NCI-H1930 (cell line): ENCODE measurements at regions not wholly inside any gene's neighbourhood (a gene's known extent, or its start where the extent isn't known, plus 50 kb on each side); places are given as distances from the start of the nearest gene placed in this dataset.

Experiments
- DNase-seq, 2 experiments: peaks; one replicate each; lab custom pipeline; 2025; lab: John Stamatoyannopoulos, UW

DNA sequence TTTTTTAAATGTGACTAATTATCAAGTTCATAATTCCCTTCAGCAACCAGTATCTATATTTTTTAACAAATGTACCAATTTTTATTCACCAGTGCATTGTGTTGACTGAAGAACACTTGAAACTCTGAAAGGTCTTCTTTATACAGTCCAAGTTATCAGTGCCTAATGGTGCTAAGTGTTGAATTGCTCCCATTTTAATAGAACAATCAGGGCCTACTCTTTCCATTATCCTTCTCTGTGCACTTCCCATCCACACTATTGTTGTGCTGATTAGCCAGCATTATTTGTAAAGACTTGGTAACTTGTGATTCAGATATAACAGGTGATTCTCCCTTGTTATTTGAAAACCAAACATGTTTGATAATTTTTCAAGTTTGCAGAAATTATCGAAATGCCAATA is 1209.7 kb upstream of the MAP3K7 start:
- peak; percentile 26 to 34 for DNase-seq

DNA sequence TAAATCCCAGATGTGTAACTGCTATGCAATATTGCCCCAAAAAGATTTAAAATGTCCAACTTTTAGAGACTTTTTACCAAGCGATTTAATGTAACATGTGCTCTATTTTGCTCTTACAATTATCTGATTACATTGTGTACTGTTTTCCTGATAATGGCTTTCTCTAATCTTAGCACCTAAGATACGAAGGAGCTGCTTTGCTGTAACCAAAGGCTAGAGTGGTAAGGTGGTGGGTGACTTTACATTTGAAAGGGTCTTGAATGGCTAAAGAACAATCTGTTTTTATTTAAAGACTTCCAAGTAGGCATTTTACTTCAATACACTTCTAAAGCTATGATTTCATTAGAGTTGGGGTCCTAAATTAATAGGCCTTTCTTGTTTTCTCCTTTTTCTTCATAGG is 1201.6 kb upstream of the MAP3K7 start:
- DNase-seq = no peak

DNA sequence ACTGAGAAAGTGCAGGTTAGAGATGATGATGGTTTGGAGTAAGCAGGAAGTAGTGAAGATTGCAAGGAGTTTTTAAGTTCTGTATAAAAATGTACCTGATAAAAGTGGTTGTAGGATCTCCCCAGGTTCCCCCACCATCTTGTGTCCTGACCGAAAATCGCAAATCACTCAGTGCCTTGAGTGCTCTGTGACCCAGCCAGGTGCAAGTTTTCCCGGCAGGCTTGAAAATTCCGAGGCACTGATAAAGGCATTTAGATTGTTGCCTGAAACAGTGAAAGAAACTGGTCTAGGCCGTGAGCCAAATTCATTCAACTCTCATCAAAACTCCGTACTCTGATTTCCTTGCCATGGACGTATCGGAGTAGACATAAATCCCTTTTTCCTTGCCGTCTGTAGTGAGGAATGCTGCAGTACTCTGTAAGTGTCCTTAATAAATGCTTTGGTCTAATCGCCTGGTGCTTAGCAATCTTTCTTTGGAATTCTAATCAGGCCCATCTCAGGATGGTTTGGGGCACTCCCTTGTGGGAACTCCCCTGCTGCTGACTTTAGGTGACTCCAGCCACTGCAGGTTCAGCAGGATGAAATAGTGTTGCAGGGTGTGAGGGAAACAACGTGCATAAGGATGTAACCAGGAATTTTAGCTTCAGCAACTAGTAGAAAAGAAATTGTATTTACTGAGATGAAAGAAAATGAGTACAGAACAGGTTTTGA is 1199.8 kb upstream of the MAP3K7 start:
- no peak for DNase-seq

DNA sequence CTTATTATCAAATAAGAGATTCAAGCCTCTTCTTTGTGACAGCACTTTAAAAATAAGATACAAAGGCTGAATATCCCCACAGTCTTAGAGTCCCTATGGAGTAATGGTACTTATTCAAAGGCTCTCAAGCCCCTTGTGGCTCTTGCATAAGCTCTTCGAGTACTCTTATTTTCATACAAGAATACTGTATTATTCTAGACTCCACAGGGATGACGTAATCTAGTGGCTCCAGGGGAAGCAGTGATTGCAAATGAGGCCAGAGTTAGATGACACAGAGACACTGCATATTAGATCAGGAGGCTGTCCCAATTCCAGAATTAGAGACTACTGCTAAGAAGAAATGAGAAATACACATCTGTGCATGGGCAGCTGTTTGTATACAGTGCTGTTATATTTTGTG is 1195.9 kb upstream of the MAP3K7 start:
- DNase-seq = no peak

DNA sequence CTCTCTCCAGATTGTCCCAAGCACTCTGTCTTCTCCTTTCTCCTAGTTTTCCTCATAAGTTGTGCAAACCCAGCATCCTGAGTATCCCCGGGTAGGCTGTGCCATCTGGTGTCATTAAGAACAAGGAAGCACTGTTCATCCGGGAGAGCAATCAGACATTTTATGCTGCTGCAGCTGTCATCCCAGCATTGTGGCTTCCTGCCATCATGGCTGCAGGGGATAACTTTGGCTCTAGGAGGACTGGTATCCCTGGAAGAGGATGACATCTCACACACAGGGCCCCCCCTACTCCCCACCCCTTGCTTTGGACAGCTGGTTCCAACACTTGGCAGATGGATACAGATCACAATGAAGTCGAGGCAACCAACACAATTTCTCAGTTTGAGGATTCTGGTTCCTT is 1195.1 kb upstream of the MAP3K7 start:
- no peak for DNase-seq

DNA sequence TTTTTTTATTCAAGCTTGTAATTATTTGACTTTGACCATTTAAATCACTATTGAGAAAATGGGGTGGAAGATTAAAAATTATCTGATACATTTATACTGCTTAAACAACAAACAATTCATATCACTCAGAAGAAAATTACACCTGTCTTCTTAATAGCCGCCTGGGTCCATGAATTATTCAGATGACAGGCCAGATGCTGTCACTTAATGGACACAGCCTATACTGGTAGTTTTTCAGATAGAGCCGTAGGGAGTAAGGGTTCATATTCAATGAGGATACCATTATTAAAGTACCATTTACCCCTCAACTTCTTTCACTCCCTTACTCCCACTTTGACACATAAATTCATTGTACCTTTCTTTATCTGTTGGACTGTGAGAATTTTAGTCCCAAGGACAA is 1193.4 kb upstream of the MAP3K7 start:
- DNase-seq = no peak

DNA sequence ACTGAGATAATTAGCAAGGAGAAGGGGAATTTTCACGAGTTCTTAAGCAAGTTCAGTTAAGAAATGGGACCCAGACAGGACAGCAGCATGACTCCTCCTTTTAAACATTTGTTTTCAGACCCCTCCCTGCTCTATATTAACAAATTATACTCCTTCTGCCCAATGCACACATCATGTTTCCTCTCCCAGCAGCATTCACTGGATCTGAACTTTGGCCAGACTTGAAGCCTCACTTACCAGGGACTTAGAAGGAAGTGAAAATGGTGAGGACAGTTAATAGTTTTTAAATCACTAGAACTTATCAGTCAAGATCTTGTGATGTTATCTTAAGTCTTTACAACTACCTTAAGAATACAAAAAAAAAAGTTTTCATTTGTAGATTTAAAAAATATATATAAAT is 1174.7 kb upstream of the MAP3K7 start:
- no peak for DNase-seq

DNA sequence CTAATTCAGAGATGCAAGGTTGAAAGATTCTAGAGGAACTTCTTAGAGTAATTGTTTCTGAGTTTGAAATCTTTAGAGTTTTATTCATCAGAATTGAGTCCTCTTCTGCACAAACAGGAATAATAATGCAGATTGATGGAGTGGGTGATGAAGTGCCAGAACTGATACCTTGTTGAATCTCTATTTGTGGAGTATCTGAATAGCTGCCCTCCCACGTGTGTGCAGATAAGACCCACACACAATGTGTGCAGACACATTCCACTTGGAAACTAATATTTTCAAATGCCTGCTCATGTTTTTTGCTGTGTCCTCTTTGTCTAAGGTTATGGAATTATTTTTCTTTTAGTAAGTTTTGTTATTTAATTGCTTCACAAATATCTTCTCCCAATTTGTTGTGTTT is 1167.8 kb upstream of the MAP3K7 start:
- DNase-seq = no peak

DNA sequence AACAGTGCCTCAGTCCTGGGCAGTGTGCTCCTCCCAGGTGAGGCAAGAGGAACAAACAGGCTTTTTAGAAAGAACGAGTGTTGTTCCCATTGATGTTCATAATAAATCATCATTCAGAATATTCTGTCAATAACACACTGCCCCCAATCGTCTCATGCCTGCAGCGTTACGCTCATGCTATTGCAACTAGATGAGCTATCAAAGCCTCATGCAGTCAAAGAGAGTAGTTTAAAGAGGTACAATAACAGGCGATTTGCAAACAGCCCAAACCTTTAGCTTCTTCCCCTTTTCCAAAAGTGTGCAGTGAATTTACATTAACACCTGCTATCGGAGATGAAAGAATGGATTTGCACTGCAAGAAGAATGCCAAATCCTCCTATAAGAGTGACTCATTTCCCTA is 1164.7 kb upstream of the MAP3K7 start:
- DNase-seq = peak; percentile 17 to 42

DNA sequence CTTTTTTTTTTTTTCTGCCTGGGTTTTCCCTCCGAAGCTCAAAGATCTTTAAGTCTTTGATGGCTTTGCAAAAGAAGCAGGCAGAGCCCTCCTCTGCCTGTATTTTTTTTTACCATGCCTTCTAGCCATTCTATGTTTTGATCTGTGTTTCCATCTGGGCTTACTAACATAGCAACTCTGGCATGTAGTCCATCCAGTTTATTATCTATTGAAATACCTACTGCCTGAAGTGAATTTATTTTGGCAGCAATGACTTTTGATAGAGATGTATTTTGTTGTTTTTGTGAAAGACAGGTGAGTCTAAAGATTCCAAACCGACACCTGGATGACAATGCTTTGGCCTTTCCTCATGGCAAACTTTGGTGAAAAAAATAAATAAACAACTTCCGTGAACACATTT is 1157.7 kb upstream of the MAP3K7 start:
- DNase-seq = no peak

DNA sequence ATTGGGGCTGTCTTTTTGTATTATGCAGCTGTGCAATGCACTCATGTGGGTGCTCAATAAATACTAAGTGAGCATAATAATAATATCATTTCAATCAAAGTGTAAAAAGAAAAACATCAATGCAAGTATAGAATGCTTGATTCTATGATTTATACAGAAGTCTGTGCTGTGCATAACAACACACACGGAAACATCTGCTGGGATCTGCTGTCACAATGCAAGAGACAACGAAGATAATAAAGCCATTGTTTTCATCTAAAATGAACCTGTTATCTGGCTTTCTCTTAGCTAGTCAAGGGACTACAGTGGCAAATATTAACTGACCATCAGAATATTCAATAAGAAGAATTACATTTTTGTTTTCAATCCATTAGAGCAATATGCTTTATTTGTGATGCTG is 1156.9 kb upstream of the MAP3K7 start:
- DNase-seq = peak in 1 of 2 experiments; percentile 9

DNA sequence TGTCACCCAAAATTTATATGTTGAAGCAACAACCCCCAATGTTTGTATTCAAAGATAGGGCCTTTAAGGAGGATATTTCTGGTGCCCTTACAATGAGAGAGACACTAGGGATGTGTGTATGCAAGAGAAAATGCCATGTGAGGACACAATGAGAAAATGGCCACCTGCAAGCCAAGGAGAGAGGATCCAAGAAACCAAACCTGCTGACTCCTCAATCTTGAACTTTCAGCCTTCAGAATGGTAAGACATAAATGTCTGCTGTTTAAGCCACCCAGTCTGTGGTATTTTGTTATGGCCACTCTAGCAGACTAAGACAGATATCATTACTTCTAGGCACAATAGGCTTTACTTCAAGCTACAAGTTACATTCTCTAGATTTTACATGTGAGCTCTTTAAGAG is 1145.1 kb upstream of the MAP3K7 start:
- DNase-seq = no peak

DNA sequence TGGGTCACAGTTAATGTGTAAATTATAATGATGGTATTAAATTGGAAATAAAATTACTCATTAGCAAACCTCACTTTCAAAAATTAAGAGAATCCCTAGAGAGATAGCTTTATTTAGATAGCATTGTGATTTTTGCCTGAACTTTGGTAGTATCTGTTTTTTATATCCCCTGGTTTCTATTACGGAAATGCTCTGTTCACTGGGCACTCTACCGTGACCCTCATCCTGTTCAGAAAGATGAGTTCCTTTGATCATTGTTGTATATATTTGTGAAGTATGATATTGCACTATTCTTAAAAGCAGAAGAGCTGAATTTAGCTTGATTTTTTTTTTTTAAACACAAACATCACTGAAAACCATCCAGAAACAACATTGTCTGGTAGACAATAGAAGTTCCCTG is 1143.8 kb upstream of the MAP3K7 start:
- no peak for DNase-seq

DNA sequence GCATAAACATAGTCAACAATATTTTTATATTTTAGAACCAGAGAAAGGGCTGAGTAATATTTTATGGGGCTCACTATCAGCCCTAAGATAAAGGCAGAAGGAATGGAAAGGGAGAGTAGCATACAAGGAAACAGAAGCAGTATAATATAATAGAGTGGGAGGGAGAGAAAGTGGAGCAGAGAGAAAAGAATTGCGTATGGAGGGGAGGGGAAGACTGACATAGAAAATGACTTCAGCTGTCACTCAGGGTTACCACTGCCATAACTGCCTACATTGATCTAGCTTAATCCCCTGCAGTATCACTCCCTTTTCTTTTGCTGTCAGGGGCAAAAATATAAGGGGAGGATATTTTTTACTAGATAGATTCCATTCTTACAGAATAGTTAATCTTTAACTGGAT is 1133.5 kb upstream of the MAP3K7 start:
- DNase-seq = no peak

DNA sequence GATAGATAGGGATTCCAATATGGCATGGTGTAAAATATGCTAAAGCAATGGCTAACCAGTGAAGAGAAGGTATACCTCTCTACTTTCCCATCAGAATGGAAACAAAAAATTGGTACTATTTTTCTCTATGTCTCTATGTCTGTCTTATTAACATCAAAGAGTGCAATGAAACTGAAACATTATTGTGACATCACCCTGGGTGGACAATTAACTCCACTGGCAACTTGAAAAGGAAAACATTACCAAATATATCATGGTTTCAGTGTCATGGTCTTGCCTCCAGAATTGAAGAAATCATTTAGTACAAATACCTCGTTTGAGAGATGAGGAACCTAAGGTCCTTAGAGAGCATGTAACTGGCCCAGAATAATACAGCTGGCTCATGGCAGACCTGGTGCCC is 1132.5 kb upstream of the MAP3K7 start:
- no peak for DNase-seq

DNA sequence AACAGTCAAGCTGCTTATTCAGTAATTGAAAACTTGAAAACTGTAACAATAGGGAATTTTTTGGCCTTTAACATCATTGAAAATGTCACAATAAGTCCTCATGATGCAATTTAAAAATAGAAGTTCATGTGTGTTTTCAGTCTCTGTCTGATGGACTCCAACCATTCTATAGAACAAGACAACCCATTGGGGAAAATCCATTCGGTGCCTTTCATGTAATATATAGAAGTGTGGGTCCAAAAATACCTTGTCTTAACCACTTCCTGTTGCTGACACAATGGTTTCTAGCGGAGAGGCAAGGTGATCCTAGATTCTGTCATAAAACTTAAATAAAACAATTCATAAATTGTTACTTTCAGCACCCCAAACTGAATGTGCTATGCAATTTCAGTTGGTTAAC is 1131.3 kb upstream of the MAP3K7 start:
- DNase-seq = no peak

DNA sequence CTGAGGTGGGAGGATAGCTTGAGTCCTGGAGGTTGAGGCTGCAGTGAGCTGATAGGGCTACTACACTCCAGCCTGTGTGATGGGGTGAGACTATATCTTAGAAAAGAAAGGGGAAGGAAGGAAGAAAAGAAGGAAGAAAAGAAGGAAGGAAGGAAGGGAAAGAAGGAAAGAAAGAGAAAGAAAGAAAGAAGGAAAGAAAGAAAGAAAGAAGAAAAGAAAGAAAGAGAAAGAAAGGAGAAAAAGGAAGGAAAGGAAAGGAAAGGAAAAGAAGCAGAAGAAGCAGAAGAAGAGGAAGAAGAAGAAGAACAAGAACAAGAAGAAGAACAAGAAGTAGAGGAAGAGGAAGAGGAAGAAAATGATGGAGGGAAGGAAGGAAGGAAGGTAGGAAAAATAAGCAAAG is 1130.2 kb upstream of the MAP3K7 start:
- no peak for DNase-seq

DNA sequence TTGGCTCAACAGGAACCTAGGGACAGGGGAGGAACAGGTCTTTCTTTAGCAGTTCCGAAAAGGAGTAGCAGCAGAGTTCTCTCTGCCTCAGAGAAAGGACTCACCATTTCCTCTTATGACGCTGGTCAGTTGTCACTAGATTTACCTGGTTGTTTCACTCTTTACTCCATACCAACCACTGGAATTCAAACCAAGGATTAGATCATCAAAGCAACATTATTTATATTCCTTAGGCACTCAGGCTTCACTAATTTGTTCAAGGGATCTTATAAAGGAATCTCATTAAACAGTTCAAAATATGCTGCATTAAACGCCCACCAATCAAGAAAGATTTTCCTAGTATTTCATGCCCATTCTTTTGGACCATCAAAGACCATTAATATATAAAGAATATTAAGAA is 1129.5 kb upstream of the MAP3K7 start:
- DNase-seq = no peak

DNA sequence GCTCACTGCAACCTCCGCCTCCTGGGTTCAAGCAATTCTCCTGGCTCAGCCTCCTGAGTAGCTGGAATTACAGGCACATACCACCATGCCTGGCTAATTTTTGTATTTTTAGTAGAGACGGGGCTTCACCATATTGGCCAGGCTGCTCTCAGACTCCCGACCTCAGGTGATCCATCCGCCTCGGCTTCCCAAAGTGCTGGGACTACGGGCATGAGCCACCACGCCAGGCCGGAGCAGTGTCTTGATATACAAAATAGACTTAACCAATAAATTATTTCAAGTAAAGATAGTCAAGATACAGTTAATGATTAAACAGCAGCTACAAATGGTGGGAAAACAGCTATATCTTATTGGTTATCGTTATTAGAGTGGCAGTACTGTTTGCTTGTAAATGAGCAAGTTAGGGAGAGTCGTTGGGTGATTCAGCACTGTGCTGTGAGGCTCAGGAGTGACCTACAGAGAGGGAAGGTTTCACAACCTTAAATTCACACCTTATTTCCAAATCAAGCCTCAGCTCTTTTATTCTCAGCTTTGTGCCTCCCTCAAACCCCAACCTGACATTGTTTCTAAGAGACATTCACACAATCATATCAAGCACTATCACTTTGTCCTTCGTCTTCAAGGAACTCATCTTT is 1128.4 kb upstream of the MAP3K7 start:
- no peak for DNase-seq

DNA sequence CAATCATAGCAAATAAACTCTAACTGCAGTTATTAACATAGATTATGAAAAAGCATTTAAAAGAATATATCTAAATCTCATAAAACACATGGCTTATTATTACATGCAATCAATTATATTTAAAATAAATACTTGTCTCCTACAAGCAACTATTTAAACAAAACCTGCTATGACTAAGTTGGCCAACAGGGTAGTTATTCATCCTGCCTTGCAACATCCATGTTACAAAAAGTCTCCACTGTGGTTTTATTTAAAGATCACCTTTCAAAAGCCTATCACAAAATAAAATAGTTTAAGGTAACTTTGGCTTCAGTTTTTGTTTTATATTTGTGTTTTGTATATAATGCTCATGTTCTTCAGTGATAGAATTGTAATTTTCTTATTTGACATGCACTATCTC is 1127.0 kb upstream of the MAP3K7 start:
- DNase-seq = no peak

DNA sequence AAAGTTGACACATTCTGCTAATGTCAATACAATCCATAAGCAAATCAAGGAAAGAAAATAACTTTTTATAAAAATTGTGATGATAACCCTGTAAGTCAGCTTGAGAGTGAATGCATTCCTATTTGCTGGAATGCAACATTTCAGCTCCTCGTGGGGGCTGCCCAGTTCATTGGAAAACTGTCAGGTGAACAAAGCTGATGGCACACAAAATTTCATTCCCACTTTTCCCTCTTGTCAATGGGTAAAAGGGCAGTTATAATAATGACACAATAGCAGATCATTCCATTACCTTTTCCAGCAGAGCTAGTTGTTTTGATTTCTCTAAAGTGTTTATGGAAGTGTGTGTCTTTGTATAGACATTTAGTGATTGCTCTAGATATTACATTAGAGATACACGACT is 1124.6 kb upstream of the MAP3K7 start:
- DNase-seq = no peak

DNA sequence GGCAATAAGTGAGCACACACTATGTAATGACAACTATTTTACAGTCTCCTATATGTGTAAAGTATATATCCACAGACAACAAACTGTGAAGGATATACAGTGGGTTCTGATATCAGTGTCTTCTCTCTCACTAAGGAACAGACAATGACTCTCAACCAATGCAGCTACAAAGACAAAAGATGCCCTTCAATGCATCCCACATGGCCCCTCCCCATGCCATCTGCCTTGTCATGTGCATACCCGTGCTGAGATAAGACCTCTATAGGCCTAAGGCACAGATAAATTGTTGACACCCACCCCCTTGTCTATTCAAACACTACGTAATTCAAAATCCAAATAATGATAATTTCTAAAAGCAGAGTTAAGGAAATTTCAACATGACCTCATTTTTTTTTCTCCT is 1123.5 kb upstream of the MAP3K7 start:
- no peak for DNase-seq

DNA sequence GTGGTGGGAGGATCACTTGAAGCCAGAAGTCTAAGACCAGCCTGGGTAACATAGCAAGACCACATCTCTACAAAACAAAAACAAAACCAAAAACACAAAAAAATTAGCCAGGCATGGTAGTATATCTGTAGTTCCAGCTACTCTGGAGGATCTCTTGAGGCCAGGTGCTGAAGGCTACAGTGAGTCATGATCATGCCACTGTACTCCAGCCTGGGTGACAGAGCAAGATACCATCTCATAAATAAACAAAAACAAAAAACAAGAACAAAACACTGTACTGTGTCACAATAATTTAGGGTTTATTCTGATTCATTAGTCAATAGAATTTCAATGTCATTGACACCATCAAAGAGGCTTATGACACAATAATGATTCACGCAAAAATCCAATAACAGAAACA is 1121.7 kb upstream of the MAP3K7 start:
- DNase-seq = no peak

DNA sequence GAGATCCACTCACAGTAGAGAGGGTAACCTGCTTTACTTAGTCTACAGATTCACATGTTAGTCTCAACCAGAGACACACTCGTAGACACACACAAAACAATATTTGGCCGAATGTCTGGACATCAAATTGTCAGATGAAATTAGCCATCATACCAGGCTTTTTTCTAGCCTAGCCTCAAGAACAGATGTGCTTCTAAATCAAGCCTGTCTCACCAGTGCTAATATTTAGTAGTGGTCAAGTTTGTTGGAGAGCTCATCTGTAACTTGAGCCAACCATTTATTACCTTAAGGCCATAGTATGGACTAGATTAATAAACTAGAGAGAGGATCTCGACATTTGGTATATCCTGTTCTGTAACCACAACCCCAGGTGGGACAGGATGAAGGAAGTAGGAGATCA is 1118.8 kb upstream of the MAP3K7 start:
- DNase-seq = no peak
